ENCODE measurements at regions not wholly inside any gene's neighbourhood (a gene's known extent, or its start where the extent isn't known, plus 50 kb on each side); places are given as distances from the start of the nearest gene placed in this dataset.

- BruUV-seq (replicated peaks), result no TSS peak
- FAIRE-seq, result no peak
These were observed 275.3 kb downstream of the CCER1 start for GRCh38 chr12:90679674-90680073.

More at GRCh38 chr12:90679674-90680073, 275.3 kb downstream of the CCER1 start:
- no peak overlapping the region for H3K27ac ChIP-seq (ENCODE audit: control insufficient read depth, insufficient read depth)
- in situ Hi-C loops (cut with MboI) (no loop called here), intact Hi-C loops (cut with micrococcal nuclease; ENCODE audit: unreplicated experiment) (no loop called here)
- no peaks in the 10 kb centered on the region for H3K9me3 ChIP-seq (replicated peaks; ENCODE audit: control insufficient read depth, insufficient read depth, low read length)
- no peak for DNase-seq (ENCODE audit: low read depth, low spot score)
- H3K36me3 ChIP-seq (ENCODE audit: control insufficient read depth in 2 of 2, insufficient read depth in 2 of 2, low read length in 1 of 2), result no peaks in the 10 kb centered on the region
- no peak overlapping the region for H2AFZ ChIP-seq (ENCODE audit: control insufficient read depth, low read depth, low read length)
- no peaks in the 10 kb centered on the region for H3K4me1 ChIP-seq (ENCODE audit: control insufficient read depth, insufficient read depth, low read length)
- TF ChIP-seq E2F8 (IDR thresholded peaks at IDR 0.05; ENCODE audit: low read depth, partially characterized antibody) (no peak), LARP7 (IDR thresholded peaks at IDR 0.05) (no peak), BRCA1 (IDR thresholded peaks at IDR 0.05; ENCODE audit: low read depth, low read length) (no peak), RAD51 (IDR thresholded peaks at IDR 0.05) (no peak), EP300 (IDR thresholded peaks at IDR 0.05; ENCODE audit: borderline replicate concordance in 1 of 2, control insufficient read depth in 1 of 2, low read depth in 2 of 2, low read length in 2 of 2) (no peak), PBX3 (IDR thresholded peaks at IDR 0.05; ENCODE audit: insufficient replicate concordance, low read depth, low read length) (no peak), SIN3A (IDR thresholded peaks at IDR 0.05; ENCODE audit: low read depth, low read length) (no peak), SMARCA5 (IDR thresholded peaks at IDR 0.05) (no peak)
- RAD21 ChIA-PET (ENCODE audit: unreplicated experiment), result no interaction called here
- no peak for ATAC-seq
- 24% methylated on average over 1 of the region's 1 CpG for WGBS (ENCODE audit: insufficient coverage, insufficient replicate concordance, low lambda C conversion rate, missing lambda C conversion rate)
- H4K20me1 ChIP-seq (ENCODE audit: control insufficient read depth, insufficient read depth), result no peaks in the 10 kb centered on the region
- no peak overlapping the region for H3K4me2 ChIP-seq (ENCODE audit: control insufficient read depth, insufficient read depth)
- POLR2A ChIA-PET, result no interaction called here
- no peak overlapping the region for H3K4me3 ChIP-seq
- no peaks in the 10 kb centered on the region for H3K27me3 ChIP-seq (replicated peaks in 1 of 2; ENCODE audit: control insufficient read depth in 2 of 2, insufficient read depth in 2 of 2, low read length in 1 of 2)
- CTCF ChIA-PET, result no interaction called here
- SMC1A ChIA-PET (ENCODE audit: uncharacterized antibody, unreplicated experiment), result no interaction called here
- H3K9ac ChIP-seq (ENCODE audit: control insufficient read depth, insufficient read depth, low read length), result no peak overlapping the region
- no peaks in the 10 kb centered on the region for H3K79me2 ChIP-seq (ENCODE audit: control insufficient read depth, insufficient read depth, low read length)

All from GM12878 (cell line).